ENCODE measurements at regions not wholly inside any gene's neighbourhood (a gene's known extent, or its start where the extent isn't known, plus 50 kb on each side); places are given as distances from the start of the nearest gene placed in this dataset.

GRCh38 chr22:22800716-22801115 lies 86.9 kb upstream of the IGLL5 start:
- TF ChIP-seq CTCF (IDR thresholded peaks at IDR 0.05): no peak
- TF ChIP-seq EP300 (IDR thresholded peaks at IDR 0.05): no peak
- no peak for TF ChIP-seq POLR2A (IDR thresholded peaks at IDR 0.05)
